Body of pancreas (tissue), 4 donors: ENCODE measurements at regions not wholly inside any gene's neighbourhood (a gene's known extent, or its start where the extent isn't known, plus 50 kb on each side); places are given as distances from the start of the nearest gene placed in this dataset.

Source experiments
- POLR2A ChIP-seq, 3 donors: fragments of 450-650 bp; IDR thresholded peaks; one replicate each; pipeline ENCODE4 v1.6.1; 2016; ENCODE audit warnings: antibody characterized with exemption in 3 of 3, mild to moderate bottlenecking in 2 of 3
- TF ChIP-seq, protein P1 (sequence below), 7 experiments: fragments of 450-650 bp in 4 of 7; fragments of 200-600 bp in 3 of 7; sonication (generic) in 3 of 7; IDR thresholded peaks; one replicate each; pipeline ENCODE4 v1.5.1; 2016 to 2019; ENCODE audit warnings: antibody characterized with exemption in 7 of 7

GRCh38 chr7:45506059-45506458, 68.1 kb upstream of the ADCY1 start:
- TF ChIP-seq, protein P1, sequence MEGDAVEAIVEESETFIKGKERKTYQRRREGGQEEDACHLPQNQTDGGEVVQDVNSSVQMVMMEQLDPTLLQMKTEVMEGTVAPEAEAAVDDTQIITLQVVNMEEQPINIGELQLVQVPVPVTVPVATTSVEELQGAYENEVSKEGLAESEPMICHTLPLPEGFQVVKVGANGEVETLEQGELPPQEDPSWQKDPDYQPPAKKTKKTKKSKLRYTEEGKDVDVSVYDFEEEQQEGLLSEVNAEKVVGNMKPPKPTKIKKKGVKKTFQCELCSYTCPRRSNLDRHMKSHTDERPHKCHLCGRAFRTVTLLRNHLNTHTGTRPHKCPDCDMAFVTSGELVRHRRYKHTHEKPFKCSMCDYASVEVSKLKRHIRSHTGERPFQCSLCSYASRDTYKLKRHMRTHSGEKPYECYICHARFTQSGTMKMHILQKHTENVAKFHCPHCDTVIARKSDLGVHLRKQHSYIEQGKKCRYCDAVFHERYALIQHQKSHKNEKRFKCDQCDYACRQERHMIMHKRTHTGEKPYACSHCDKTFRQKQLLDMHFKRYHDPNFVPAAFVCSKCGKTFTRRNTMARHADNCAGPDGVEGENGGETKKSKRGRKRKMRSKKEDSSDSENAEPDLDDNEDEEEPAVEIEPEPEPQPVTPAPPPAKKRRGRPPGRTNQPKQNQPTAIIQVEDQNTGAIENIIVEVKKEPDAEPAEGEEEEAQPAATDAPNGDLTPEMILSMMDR (IDR thresholded peaks at IDR 0.05) = no peak
- TF ChIP-seq POLR2A (IDR thresholded peaks at IDR 0.05) = no peak
